ENCODE measurements at regions not wholly inside any gene's neighbourhood (a gene's known extent, or its start where the extent isn't known, plus 50 kb on each side); places are given as distances from the start of the nearest gene placed in this dataset.

GRCh38 chr15:62622775-62623174, 419.8 kb upstream of the TPM1 start:
- Histone ChIP-seq H3K9ac (ENCODE audit: extremely low read depth, low read length, poor library complexity, severe bottlenecking) (no peak overlapping the region), H3K4me1 (ENCODE audit: control insufficient read depth, insufficient read depth, low read length) (no peaks in the 10 kb centered on the region), H3K27ac (ENCODE audit: low read depth, low read length) (no peak overlapping the region), H3K4me3 (ENCODE audit: low read length) (no peak overlapping the region), H3K36me3 (ENCODE audit: control insufficient read depth, insufficient read depth, low read length) (peaks cover 5% of the 10 kb centered on the region), H3K9me3 (ENCODE audit: control insufficient read depth, low read length) (no peaks in the 10 kb centered on the region), H3K27me3 (ENCODE audit: control insufficient read depth, insufficient read depth, low read length, poor library complexity, severe bottlenecking) (no peaks in the 10 kb centered on the region)
- H3K9me3 Mint-ChIP-seq: no peaks in the 10 kb centered on the region
- H3K36me3 Mint-ChIP-seq (ENCODE audit: low read depth): no peaks in the 10 kb centered on the region
- no peaks in the 10 kb centered on the region for H3K27me3 Mint-ChIP-seq (ENCODE audit: insufficient read depth)
- H3K4me3 Mint-ChIP-seq: no peak overlapping the region
- no peak for TF ChIP-seq CTCF (conservative IDR thresholded peaks at IDR 0.05)
- no peak for DNase-seq
- 91 to 97% methylated on average over 3 to 4 of the region's 4 CpGs for WGBS, 2 experiments (ENCODE audit: insufficient coverage in 1 of 2, insufficient read length in 1 of 2)
- no peak overlapping the region for H3K27ac Mint-ChIP-seq
- peaks cover 10% of the 10 kb centered on the region for H3K4me1 Mint-ChIP-seq

GRCh38 chr15:62624547-62625378, 417.8 kb upstream of the TPM1 start:
- Mint-ChIP-seq H3K27ac (no peak overlapping the region), H3K9me3 (no peaks in the 10 kb centered on the region), H3K27me3 (ENCODE audit: insufficient read depth) (no peaks in the 10 kb centered on the region), H3K36me3 (ENCODE audit: low read depth) (no peaks in the 10 kb centered on the region), H3K4me3 (no peak overlapping the region), H3K4me1 (peaks cover 11% of the 10 kb centered on the region)
- DNase-seq: no peak
- Histone ChIP-seq H3K36me3 (ENCODE audit: control insufficient read depth, insufficient read depth, low read length) (no peaks in the 10 kb centered on the region), H3K9me3 (ENCODE audit: control insufficient read depth, low read length) (no peaks in the 10 kb centered on the region), H3K4me1 (ENCODE audit: control insufficient read depth, insufficient read depth, low read length) (no peaks in the 10 kb centered on the region), H3K27ac (ENCODE audit: low read depth, low read length) (no peak overlapping the region), H3K9ac (ENCODE audit: extremely low read depth, low read length, poor library complexity, severe bottlenecking) (no peak overlapping the region), H3K4me3 (ENCODE audit: low read length) (no peak overlapping the region), H3K27me3 (ENCODE audit: control insufficient read depth, insufficient read depth, low read length, poor library complexity, severe bottlenecking) (no peaks in the 10 kb centered on the region)
- WGBS, 2 experiments (ENCODE audit: insufficient coverage in 1 of 2, insufficient read length in 1 of 2): 79 to 80% methylated on average over 7 of the region's 7 CpGs
- TF ChIP-seq CTCF (conservative IDR thresholded peaks at IDR 0.05): no peak

- no peak for DNase-seq
- Histone ChIP-seq H3K9ac (ENCODE audit: extremely low read depth, low read length, poor library complexity, severe bottlenecking) (no peak overlapping the region), H3K36me3 (ENCODE audit: control insufficient read depth, insufficient read depth, low read length) (no peaks in the 10 kb centered on the region), H3K9me3 (ENCODE audit: control insufficient read depth, low read length) (no peaks in the 10 kb centered on the region), H3K4me3 (ENCODE audit: low read length) (no peak overlapping the region), H3K27me3 (ENCODE audit: control insufficient read depth, insufficient read depth, low read length, poor library complexity, severe bottlenecking) (no peaks in the 10 kb centered on the region), H3K27ac (ENCODE audit: low read depth, low read length) (no peak overlapping the region), H3K4me1 (ENCODE audit: control insufficient read depth, insufficient read depth, low read length) (no peaks in the 10 kb centered on the region)
- WGBS, 2 experiments (ENCODE audit: insufficient coverage in 1 of 2, insufficient read length in 1 of 2): 85 to 95% methylated on average over 8 to 9 of the region's 9 CpGs
- no peak overlapping the region for H3K4me3 Mint-ChIP-seq
- no peaks in the 10 kb centered on the region for H3K9me3 Mint-ChIP-seq
- no peak for TF ChIP-seq CTCF (conservative IDR thresholded peaks at IDR 0.05)
- peak overlapping the region; percentile 22 for H3K27ac Mint-ChIP-seq
- H3K36me3 Mint-ChIP-seq (ENCODE audit: low read depth): no peaks in the 10 kb centered on the region
- H3K27me3 Mint-ChIP-seq (ENCODE audit: insufficient read depth): no peaks in the 10 kb centered on the region
- H3K4me1 Mint-ChIP-seq: peaks cover 13% of the 10 kb centered on the region
Measured at GRCh38 chr15:62625429-62626033, 417.0 kb upstream of the TPM1 start.

Measured in endodermal cell (in vitro differentiated cells).